ENCODE measurements at regions not wholly inside any gene's neighbourhood (a gene's known extent, or its start where the extent isn't known, plus 50 kb on each side); places are given as distances from the start of the nearest gene placed in this dataset.
A peak's percentile ranks its signal among the peaks of the same experiment; 100 is the strongest.
"Not testable (repeated sequence)": the region's sequence is repeated elsewhere in the genome, so short reads cannot be mapped to it uniquely, and the experiment has no call there.

- Histone ChIP-seq H3K27me3 (no peaks in the 10 kb centered on the region), H3K4me3 (no peak overlapping the region), H3K9me3 (no peaks in the 10 kb centered on the region), H3K4me1 (peaks cover 0 to 7% (median 0%) of the 10 kb centered on the region in 4 donors), H3K36me3 (no peaks in the 10 kb centered on the region), H3K27ac (no peak overlapping the region)
- no peak for TF ChIP-seq POLR2A (IDR thresholded peaks at IDR 0.05)
- TF ChIP-seq CTCF (IDR thresholded peaks at IDR 0.05): no peak
- WGBS (ENCODE audit: insufficient coverage, low coverage, low lambda C conversion rate, missing lambda C conversion rate): 63% methylated on average over 1 of the region's 2 CpGs
- intact Hi-C loops (cut with DNase I): no loop called here
- DNase-seq (no peak), ATAC-seq (no peak)
These were observed 270.3 kb upstream of the SYNCRIP start for GRCh38 chr6:85913001-85913400.

- no peak overlapping the region for H3K27ac ChIP-seq
- DNase-seq: no peak
- intact Hi-C loops (cut with DNase I): no loop called here
- H3K4me3 ChIP-seq: no peak overlapping the region
- no peak for ATAC-seq
- no peaks in the 10 kb centered on the region for H3K36me3 ChIP-seq
- whole genome bisulfite sequencing (ENCODE audit: insufficient coverage, low coverage, low lambda C conversion rate, missing lambda C conversion rate): 68% methylated on average over 3 of the region's 3 CpGs
- peaks cover 0 to 11% (median 0%) of the 10 kb centered on the region in 4 donors for H3K4me1 ChIP-seq
- no peaks in the 10 kb centered on the region for H3K27me3 ChIP-seq
- no peak for TF ChIP-seq CTCF (IDR thresholded peaks at IDR 0.05)
- TF ChIP-seq POLR2A (IDR thresholded peaks at IDR 0.05): no peak
- H3K9me3 ChIP-seq: no peaks in the 10 kb centered on the region
These were observed 269.9 kb upstream of the SYNCRIP start for GRCh38 chr6:85912582-85912981.

GRCh38 chr6:85911067-85911466, 268.4 kb upstream of the SYNCRIP start:
- Histone ChIP-seq H3K27ac (no peak overlapping the region), H3K4me3 (no peak overlapping the region), H3K9me3 (no peaks in the 10 kb centered on the region), H3K27me3 (no peaks in the 10 kb centered on the region), H3K4me1 (peaks cover 0 to 11% (median 0%) of the 10 kb centered on the region in 4 donors), H3K36me3 (no peaks in the 10 kb centered on the region)
- no peak for TF ChIP-seq POLR2A (IDR thresholded peaks at IDR 0.05)
- TF ChIP-seq CTCF (IDR thresholded peaks at IDR 0.05): no peak
- ATAC-seq (peak in 1 of 4 donors; percentile 21), DNase-seq (no peak)
- WGBS (ENCODE audit: insufficient coverage, low coverage, low lambda C conversion rate, missing lambda C conversion rate): no CpG with 5 or more reads among the region's 9 CpGs
- intact Hi-C loops (cut with DNase I): no loop called here

GRCh38 chr6:85908120-85908519, 265.4 kb upstream of the SYNCRIP start:
- intact Hi-C loops (cut with DNase I); DNase-seq; H3K27me3 ChIP-seq; H3K9me3 ChIP-seq; H3K4me3 ChIP-seq; H3K27ac ChIP-seq; H3K36me3 ChIP-seq: not testable (repeated sequence)
- H3K4me1 ChIP-seq: peaks cover 0 to 11% (median 0%) of the 10 kb centered on the region in 4 donors
- ATAC-seq: peak; percentile 56 to 93 (median 64)
- WGBS (ENCODE audit: insufficient coverage, low coverage, low lambda C conversion rate, missing lambda C conversion rate): 0% methylated on average over 1 of the region's 4 CpGs

- intact Hi-C loops (cut with DNase I): no loop called here
- H3K27me3 ChIP-seq: no peaks in the 10 kb centered on the region
These were observed 249.7 kb upstream of the SYNCRIP start for GRCh38 chr6:85892346-85892745.

More at GRCh38 chr6:85892346-85892745, 249.7 kb upstream of the SYNCRIP start:
- no peaks in the 10 kb centered on the region for H3K9me3 ChIP-seq
- no peak overlapping the region for H3K4me3 ChIP-seq
- ATAC-seq: no peak
- H3K36me3 ChIP-seq: no peaks in the 10 kb centered on the region
- WGBS (ENCODE audit: insufficient coverage, low coverage, low lambda C conversion rate, missing lambda C conversion rate): no CpG with 5 or more reads among the region's 3 CpGs
- no peak overlapping the region for H3K27ac ChIP-seq
- H3K4me1 ChIP-seq: no peaks in the 10 kb centered on the region
- DNase-seq: no peak
- no peak for TF ChIP-seq CTCF (IDR thresholded peaks at IDR 0.05)

Measured in right lobe of liver (tissue), 6 donors.